Neural crest cell (in vitro differentiated cells): ENCODE measurements at regions not wholly inside any gene's neighbourhood (a gene's known extent, or its start where the extent isn't known, plus 50 kb on each side); places are given as distances from the start of the nearest gene placed in this dataset.

ENCODE experiments used
- DNase-seq: peaks from one replicate; pipeline ENCODE4 v3.0.0; 2021; ENCODE audit warnings: low read depth, mixed read lengths, low spot score
- H3K27ac Mint-ChIP-seq: one replicate; pipeline ENCODE4 v1.8.0; 2021; ENCODE audit warnings: mild to moderate bottlenecking, mixed read lengths; ENCODE audit not compliant: unreplicated experiment
- H3K27me3 Mint-ChIP-seq: 2 replicates; pipeline ENCODE4 v1.8.0; 2021; ENCODE audit warnings: low read depth, mild to moderate bottlenecking, mixed read lengths
- H3K36me3 Mint-ChIP-seq: 2 replicates; pipeline ENCODE4 v1.8.0; 2021; ENCODE audit warnings: low read depth, mild to moderate bottlenecking, mixed read lengths
- H3K4me1 Mint-ChIP-seq: 2 replicates; pipeline ENCODE4 v1.8.0; 2021; ENCODE audit warnings: mixed read lengths
- H3K4me3 Mint-ChIP-seq: one replicate; pipeline ENCODE4 v1.8.0; 2021; ENCODE audit warnings: mild to moderate bottlenecking, mixed read lengths
- H3K9me3 Mint-ChIP-seq: 2 replicates; pipeline ENCODE4 v1.8.0; 2021; ENCODE audit warnings: mixed read lengths
- TF ChIP-seq, protein P1 (sequence below): fragments of 200-600 bp; sonication (generic); conservative IDR thresholded peaks from 2 replicates; pipeline ENCODE4 v1.5.0; 2021; ENCODE audit warnings: antibody characterized with exemption, mild to moderate bottlenecking

DNA sequence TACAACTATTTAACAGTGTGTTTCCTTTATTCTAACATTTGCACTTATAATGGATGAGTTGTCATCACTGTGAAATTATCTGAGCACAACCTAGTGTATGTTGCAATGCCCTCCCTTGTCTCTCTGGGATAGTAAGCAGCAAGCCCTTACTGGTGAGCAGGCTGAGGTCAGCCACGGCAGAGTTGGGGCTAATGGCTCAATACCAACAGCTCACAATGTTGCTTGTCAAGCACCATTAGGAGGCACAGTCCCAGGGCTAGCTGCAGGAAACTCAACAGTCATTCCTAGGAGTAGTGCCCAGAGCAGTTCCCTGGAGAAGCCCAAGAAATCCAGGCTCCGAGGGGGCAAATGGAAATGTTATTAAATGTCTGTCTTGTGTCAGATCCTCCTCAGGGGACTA lies 858.4 kb downstream of the GRID1 start:
- Mint-ChIP-seq H3K9me3 (peaks cover 7% of the 10 kb centered on the region), H3K4me3 (no peak overlapping the region), H3K36me3 (peaks cover 5% of the 10 kb centered on the region), H3K4me1 (peaks cover 7% of the 10 kb centered on the region), H3K27ac (no peak overlapping the region), H3K27me3 (no peaks in the 10 kb centered on the region)
- TF ChIP-seq, protein P1, sequence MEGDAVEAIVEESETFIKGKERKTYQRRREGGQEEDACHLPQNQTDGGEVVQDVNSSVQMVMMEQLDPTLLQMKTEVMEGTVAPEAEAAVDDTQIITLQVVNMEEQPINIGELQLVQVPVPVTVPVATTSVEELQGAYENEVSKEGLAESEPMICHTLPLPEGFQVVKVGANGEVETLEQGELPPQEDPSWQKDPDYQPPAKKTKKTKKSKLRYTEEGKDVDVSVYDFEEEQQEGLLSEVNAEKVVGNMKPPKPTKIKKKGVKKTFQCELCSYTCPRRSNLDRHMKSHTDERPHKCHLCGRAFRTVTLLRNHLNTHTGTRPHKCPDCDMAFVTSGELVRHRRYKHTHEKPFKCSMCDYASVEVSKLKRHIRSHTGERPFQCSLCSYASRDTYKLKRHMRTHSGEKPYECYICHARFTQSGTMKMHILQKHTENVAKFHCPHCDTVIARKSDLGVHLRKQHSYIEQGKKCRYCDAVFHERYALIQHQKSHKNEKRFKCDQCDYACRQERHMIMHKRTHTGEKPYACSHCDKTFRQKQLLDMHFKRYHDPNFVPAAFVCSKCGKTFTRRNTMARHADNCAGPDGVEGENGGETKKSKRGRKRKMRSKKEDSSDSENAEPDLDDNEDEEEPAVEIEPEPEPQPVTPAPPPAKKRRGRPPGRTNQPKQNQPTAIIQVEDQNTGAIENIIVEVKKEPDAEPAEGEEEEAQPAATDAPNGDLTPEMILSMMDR, result no peak
- no peak for DNase-seq

DNA sequence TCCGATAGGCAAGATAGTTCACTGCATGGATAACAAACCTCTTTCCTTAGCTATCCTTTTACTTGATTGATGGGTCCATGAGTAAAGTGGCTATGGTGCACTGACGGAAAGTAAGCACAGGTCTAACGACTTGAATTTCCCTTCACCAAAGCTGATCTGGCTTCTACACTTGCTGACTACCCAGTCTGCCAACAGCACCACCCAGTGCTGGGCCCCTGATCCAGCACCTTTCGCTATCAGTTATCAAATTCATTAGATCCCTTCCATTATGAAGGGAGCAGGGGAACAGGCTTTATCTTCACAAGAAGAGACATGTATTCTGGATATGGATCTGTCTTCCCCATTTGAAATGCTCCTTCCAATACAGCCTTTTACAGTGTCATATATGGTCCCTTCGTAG lies 855.9 kb downstream of the GRID1 start:
- no peak for DNase-seq
- H3K27ac Mint-ChIP-seq, result no peak overlapping the region
- peaks cover 14% of the 10 kb centered on the region for H3K4me1 Mint-ChIP-seq
- no peaks in the 10 kb centered on the region for H3K27me3 Mint-ChIP-seq
- H3K4me3 Mint-ChIP-seq, result no peak overlapping the region
- H3K9me3 Mint-ChIP-seq, result no peaks in the 10 kb centered on the region
- no peaks in the 10 kb centered on the region for H3K36me3 Mint-ChIP-seq
- TF ChIP-seq, protein P1, result no peak

DNA sequence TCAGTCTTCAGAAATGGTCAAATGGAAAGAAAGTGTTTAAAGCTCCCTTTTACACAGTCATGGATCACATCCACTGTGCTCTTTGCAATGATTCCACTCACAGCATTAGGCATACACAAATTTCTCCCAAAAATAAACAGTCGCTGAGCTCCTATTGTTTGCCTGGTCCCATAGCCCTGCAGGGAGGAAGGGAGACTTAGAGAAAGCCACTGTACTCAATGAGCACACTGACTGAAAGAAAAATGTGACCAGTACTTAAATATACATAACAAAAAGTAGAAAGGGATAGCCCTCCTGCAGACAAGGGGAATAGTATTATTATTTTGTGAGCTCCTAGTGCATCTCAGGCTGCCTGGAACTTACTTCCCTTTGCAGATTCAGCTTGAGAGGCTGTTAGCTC lies 853.2 kb downstream of the GRID1 start:
- DNase-seq, result no peak
- Mint-ChIP-seq H3K9me3 (no peaks in the 10 kb centered on the region), H3K36me3 (no peaks in the 10 kb centered on the region), H3K4me1 (peaks cover 7% of the 10 kb centered on the region), H3K4me3 (no peak overlapping the region), H3K27ac (no peak overlapping the region), H3K27me3 (no peaks in the 10 kb centered on the region)
- TF ChIP-seq, protein P1, result no peak

DNA sequence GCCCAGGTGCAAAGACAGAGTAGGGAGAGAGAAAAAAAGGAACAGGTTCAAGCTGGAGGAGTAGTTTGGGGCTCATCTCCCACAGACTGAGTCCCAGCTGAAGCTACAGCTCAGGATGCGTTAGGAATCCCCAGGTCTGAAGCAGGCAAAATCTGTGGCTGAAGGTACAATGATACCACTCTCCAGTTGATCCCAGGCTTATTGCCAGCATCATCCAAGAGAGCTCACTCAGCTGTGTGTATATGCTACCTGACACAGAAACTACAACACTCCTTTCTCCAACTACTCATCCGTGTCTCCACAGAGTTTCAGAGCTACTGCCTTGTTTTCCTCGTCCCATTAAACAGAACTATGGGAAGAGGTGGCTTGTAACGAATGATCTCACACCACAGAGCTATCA lies 851.3 kb downstream of the GRID1 start:
- TF ChIP-seq, protein P1, result no peak
- peaks cover 7% of the 10 kb centered on the region for H3K4me1 Mint-ChIP-seq
- no peak overlapping the region for H3K27ac Mint-ChIP-seq
- H3K9me3 Mint-ChIP-seq, result no peaks in the 10 kb centered on the region
- no peak overlapping the region for H3K4me3 Mint-ChIP-seq
- no peak for DNase-seq
- no peaks in the 10 kb centered on the region for H3K36me3 Mint-ChIP-seq
- H3K27me3 Mint-ChIP-seq, result no peaks in the 10 kb centered on the region

DNA sequence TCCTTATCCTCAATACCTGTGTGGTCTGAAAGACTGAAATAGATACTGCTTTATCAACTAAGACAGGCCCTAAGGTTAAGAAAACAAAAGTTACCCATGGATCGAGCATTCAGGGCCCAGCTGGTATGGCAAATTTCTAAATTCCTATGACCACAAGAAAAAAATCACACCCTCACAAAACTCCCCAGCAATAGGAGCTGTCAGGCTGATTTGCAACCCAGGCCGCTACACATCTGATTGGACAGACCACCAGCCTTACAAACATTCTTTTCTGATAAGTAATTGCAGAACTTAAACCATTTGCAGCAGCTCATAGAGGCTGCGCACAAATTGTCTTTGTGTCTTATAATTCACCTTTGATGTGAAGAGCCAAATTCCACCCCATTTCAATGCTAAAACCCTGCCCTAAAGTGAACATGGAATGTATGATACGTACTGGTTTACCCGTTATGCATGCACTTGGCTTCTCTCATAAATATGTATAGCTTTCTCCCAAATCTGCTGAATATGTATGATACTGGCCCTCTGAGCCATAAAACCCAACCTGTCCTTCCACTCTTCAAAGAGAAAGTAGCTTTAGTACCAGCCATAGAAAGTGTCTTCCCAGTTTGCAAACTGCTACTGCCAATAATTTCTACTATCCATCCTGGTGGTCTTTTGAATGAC lies 842.5 kb downstream of the GRID1 start:
- H3K36me3 Mint-ChIP-seq, result peaks cover 4% of the 10 kb centered on the region
- no peak overlapping the region for H3K4me3 Mint-ChIP-seq
- TF ChIP-seq, protein P1, result no peak
- no peaks in the 10 kb centered on the region for H3K27me3 Mint-ChIP-seq
- no peak overlapping the region for H3K27ac Mint-ChIP-seq
- DNase-seq, result no peak
- peaks cover 4% of the 10 kb centered on the region for H3K9me3 Mint-ChIP-seq
- peaks cover 21% of the 10 kb centered on the region for H3K4me1 Mint-ChIP-seq
